ENCODE measurements at regions not wholly inside any gene's neighbourhood (a gene's known extent, or its start where the extent isn't known, plus 50 kb on each side); places are given as distances from the start of the nearest gene placed in this dataset.

- TF ChIP-seq POLR2A (IDR thresholded peaks at IDR 0.05; ENCODE audit: low read depth, low read length) (no peak), POLR2AphosphoS5 (IDR thresholded peaks at IDR 0.05; ENCODE audit: low read depth, low read length) (no peak), TAF1 (IDR thresholded peaks at IDR 0.05; ENCODE audit: borderline replicate concordance, low read depth, low read length) (no peak)
Observed at GRCh38 chr1:168832661-168833060, 103.7 kb upstream of the DPT start.
